ENCODE measurements at regions not wholly inside any gene's neighbourhood (a gene's known extent, or its start where the extent isn't known, plus 50 kb on each side); places are given as distances from the start of the nearest gene placed in this dataset.
A peak's percentile ranks its signal among the peaks of the same experiment; 100 is the strongest.

GRCh38 chr6:142693441-142693840, 251.5 kb downstream of the HIVEP2 start:
- intact Hi-C loops (cut with micrococcal nuclease; ENCODE audit: unreplicated experiment) = loop anchor here (1.0 to 10.0 kb wide), 5 partner anchors 151 to 586 kb away; no protein-coding TSS in a partner anchor
- BruUV-seq (replicated peaks) = no TSS peak
- no peak overlapping the region for H3K4me3 Mint-ChIP-seq (ENCODE audit: low read depth, unreplicated experiment)
- H3K27ac Mint-ChIP-seq (ENCODE audit: unreplicated experiment) = peak overlapping the region; percentile 39
- CTCF ChIA-PET = interaction anchor here (0.6 to 1.2 kb wide), 2 partner anchors 109 to 333 kb away, joined by 3 read pairs; no protein-coding TSS in a partner anchor
- no peaks in the 10 kb centered on the region for H3K9me3 Mint-ChIP-seq (ENCODE audit: low read depth, unreplicated experiment)
- no peaks in the 10 kb centered on the region for H3K27me3 Mint-ChIP-seq (ENCODE audit: unreplicated experiment)
- DNase-seq = no peak
- no peaks in the 10 kb centered on the region for H3K36me3 Mint-ChIP-seq (ENCODE audit: insufficient read depth, unreplicated experiment)
- no peak for TF ChIP-seq CTCF (IDR thresholded peaks at IDR 0.05; ENCODE audit: unreplicated experiment)
- H3K4me1 Mint-ChIP-seq (ENCODE audit: low read depth, unreplicated experiment) = peaks cover 56% of the 10 kb centered on the region

- no peak overlapping the region for H3K4me3 Mint-ChIP-seq (ENCODE audit: low read depth, unreplicated experiment)
- no peaks in the 10 kb centered on the region for H3K27me3 Mint-ChIP-seq (ENCODE audit: unreplicated experiment)
- no peaks in the 10 kb centered on the region for H3K36me3 Mint-ChIP-seq (ENCODE audit: insufficient read depth, unreplicated experiment)
- DNase-seq = no peak
- CTCF ChIA-PET = interaction anchor here (0.6 to 1.2 kb wide), 2 partner anchors 109 to 333 kb away, joined by 3 read pairs; no protein-coding TSS in a partner anchor
- TF ChIP-seq CTCF (IDR thresholded peaks at IDR 0.05; ENCODE audit: unreplicated experiment) = no peak
- BruUV-seq (replicated peaks) = no TSS peak
- H3K9me3 Mint-ChIP-seq (ENCODE audit: low read depth, unreplicated experiment) = no peaks in the 10 kb centered on the region
- H3K27ac Mint-ChIP-seq (ENCODE audit: unreplicated experiment) = peak overlapping the region; percentile 51
- H3K4me1 Mint-ChIP-seq (ENCODE audit: low read depth, unreplicated experiment) = peaks cover 56% of the 10 kb centered on the region
- intact Hi-C loops (cut with micrococcal nuclease; ENCODE audit: unreplicated experiment) = loop anchor here (5.0 to 10.0 kb wide), 4 partner anchors 151 to 333 kb away; no protein-coding TSS in a partner anchor
Measured at GRCh38 chr6:142694054-142694453, 250.9 kb downstream of the HIVEP2 start.

- no peaks in the 10 kb centered on the region for H3K9me3 Mint-ChIP-seq (ENCODE audit: low read depth, unreplicated experiment)
- CTCF ChIA-PET = no interaction called here
- no peak for DNase-seq
- no peaks in the 10 kb centered on the region for H3K27me3 Mint-ChIP-seq (ENCODE audit: unreplicated experiment)
- TF ChIP-seq CTCF (IDR thresholded peaks at IDR 0.05; ENCODE audit: unreplicated experiment) = no peak
- H3K4me1 Mint-ChIP-seq (ENCODE audit: low read depth, unreplicated experiment) = peaks cover 56% of the 10 kb centered on the region
- no TSS peak for BruUV-seq (replicated peaks)
- intact Hi-C loops (cut with micrococcal nuclease; ENCODE audit: unreplicated experiment) = loop anchor here (5.0 to 10.0 kb wide), 2 partner anchors 150 to 247 kb away; no protein-coding TSS in a partner anchor
- no peak overlapping the region for H3K4me3 Mint-ChIP-seq (ENCODE audit: low read depth, unreplicated experiment)
- H3K27ac Mint-ChIP-seq (ENCODE audit: unreplicated experiment) = no peak overlapping the region
- no peaks in the 10 kb centered on the region for H3K36me3 Mint-ChIP-seq (ENCODE audit: insufficient read depth, unreplicated experiment)
Measured at GRCh38 chr6:142695016-142695415, 250.0 kb downstream of the HIVEP2 start.

GRCh38 chr6:142696123-142697000, 248.6 kb downstream of the HIVEP2 start:
- H3K27ac Mint-ChIP-seq (ENCODE audit: unreplicated experiment) = no peak overlapping the region
- peak; percentile 63 for DNase-seq
- BruUV-seq (replicated peaks) = no TSS peak
- CTCF ChIA-PET = interaction anchor here (0.8 kb wide), 1 partner anchor 123 kb away, joined by 3 read pairs; no protein-coding TSS in a partner anchor
- no peaks in the 10 kb centered on the region for H3K36me3 Mint-ChIP-seq (ENCODE audit: insufficient read depth, unreplicated experiment)
- H3K4me3 Mint-ChIP-seq (ENCODE audit: low read depth, unreplicated experiment) = no peak overlapping the region
- H3K4me1 Mint-ChIP-seq (ENCODE audit: low read depth, unreplicated experiment) = peaks cover 56% of the 10 kb centered on the region
- intact Hi-C loops (cut with micrococcal nuclease; ENCODE audit: unreplicated experiment) = loop anchor here (2.0 to 10.0 kb wide), 3 partner anchors 148 to 246 kb away; no protein-coding TSS in a partner anchor
- H3K9me3 Mint-ChIP-seq (ENCODE audit: low read depth, unreplicated experiment) = no peaks in the 10 kb centered on the region
- no peak for TF ChIP-seq CTCF (IDR thresholded peaks at IDR 0.05; ENCODE audit: unreplicated experiment)
- H3K27me3 Mint-ChIP-seq (ENCODE audit: unreplicated experiment) = no peaks in the 10 kb centered on the region

Measured in Calu3 (cell line).